SJCRH30 (cell line): ENCODE measurements at regions not wholly inside any gene's neighbourhood (a gene's known extent, or its start where the extent isn't known, plus 50 kb on each side); places are given as distances from the start of the nearest gene placed in this dataset.

Experiments used
- DNase-seq, 2 experiments: peaks; one replicate each; pipeline ENCODE4 v3.0.0-alpha.2; 2015 to 2020
- H3K27ac ChIP-seq: fragments of 250-450 bp; sonication (Bioruptor Pico); 2 replicates; pipeline ENCODE4 v1.5.1; 2020; ENCODE audit warnings: mild to moderate bottlenecking, moderate library complexity
- H3K27me3 ChIP-seq: fragments of 250-450 bp; sonication (Bioruptor Pico); 2 replicates; pipeline ENCODE4 v1.5.1; 2020; ENCODE audit warnings: mild to moderate bottlenecking, moderate library complexity
- H3K36me3 ChIP-seq: fragments of 250-450 bp; sonication (Bioruptor Pico); 2 replicates; pipeline ENCODE4 v1.5.1; 2020; ENCODE audit warnings: mild to moderate bottlenecking, moderate library complexity
- H3K4me1 ChIP-seq: fragments of 250-450 bp; sonication (Bioruptor Pico); 2 replicates; pipeline ENCODE4 v1.5.1; 2020; ENCODE audit warnings: mild to moderate bottlenecking, moderate library complexity
- H3K4me3 ChIP-seq: fragments of 250-450 bp; sonication (Bioruptor Pico); 2 replicates; pipeline ENCODE4 v1.5.1; 2020; ENCODE audit warnings: mild to moderate bottlenecking, moderate library complexity
- H3K9me3 ChIP-seq: fragments of 250-450 bp; sonication (Bioruptor Pico); replicated peaks from 2 replicates; pipeline ENCODE4 v1.5.1; 2020; ENCODE audit warnings: mild to moderate bottlenecking, moderate library complexity

- Histone ChIP-seq H3K36me3 (no peaks in the 10 kb centered on the region), H3K9me3 (no peaks in the 10 kb centered on the region), H3K27me3 (no peaks in the 10 kb centered on the region), H3K27ac (no peak overlapping the region), H3K4me1 (peaks cover 26% of the 10 kb centered on the region), H3K4me3 (no peak overlapping the region)
- DNase-seq: no peak
These were observed 295.8 kb upstream of the DUSP10 start for GRCh38 chr1:222037720-222038119.

- Histone ChIP-seq H3K27me3 (no peaks in the 10 kb centered on the region), H3K9me3 (no peaks in the 10 kb centered on the region), H3K36me3 (no peaks in the 10 kb centered on the region), H3K4me1 (peaks cover 4% of the 10 kb centered on the region), H3K27ac (no peak overlapping the region), H3K4me3 (no peak overlapping the region)
- no peak for DNase-seq
These were observed 292.9 kb upstream of the DUSP10 start for GRCh38 chr1:222034790-222035189.

DNA sequence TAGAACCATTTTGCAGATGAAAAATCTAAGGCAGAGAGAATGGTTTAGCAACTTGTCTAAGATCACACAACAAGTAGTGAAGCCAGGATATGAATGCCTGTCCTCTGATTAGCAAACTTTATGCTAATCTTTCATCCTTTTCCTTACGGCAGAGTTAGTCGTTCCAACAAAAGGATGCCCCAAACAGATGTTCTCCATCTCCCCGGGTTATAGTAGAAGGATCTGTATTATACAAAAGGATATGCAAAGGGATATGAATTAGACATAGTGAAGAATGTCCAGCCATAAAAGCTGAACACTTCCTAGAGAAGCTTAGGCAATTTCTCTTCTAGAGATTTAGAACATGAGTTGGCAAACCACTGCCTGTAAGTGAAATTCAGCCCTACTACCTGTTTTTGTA lies 291.6 kb upstream of the DUSP10 start:
- DNase-seq: no peak
- no peaks in the 10 kb centered on the region for H3K36me3 ChIP-seq
- H3K27ac ChIP-seq: no peak overlapping the region
- H3K4me1 ChIP-seq: no peaks in the 10 kb centered on the region
- no peaks in the 10 kb centered on the region for H3K9me3 ChIP-seq
- H3K4me3 ChIP-seq: no peak overlapping the region
- no peaks in the 10 kb centered on the region for H3K27me3 ChIP-seq

GRCh38 chr1:222031318-222031717 lies 289.4 kb upstream of the DUSP10 start:
- Histone ChIP-seq H3K9me3 (no peaks in the 10 kb centered on the region), H3K4me1 (no peaks in the 10 kb centered on the region), H3K27me3 (no peaks in the 10 kb centered on the region), H3K27ac (no peak overlapping the region), H3K36me3 (no peaks in the 10 kb centered on the region), H3K4me3 (no peak overlapping the region)
- no peak for DNase-seq

GRCh38 chr1:222028676-222029075 lies 286.8 kb upstream of the DUSP10 start:
- no peaks in the 10 kb centered on the region for H3K4me1 ChIP-seq
- no peak overlapping the region for H3K27ac ChIP-seq
- H3K9me3 ChIP-seq: no peaks in the 10 kb centered on the region
- H3K36me3 ChIP-seq: no peaks in the 10 kb centered on the region
- no peak for DNase-seq
- H3K27me3 ChIP-seq: no peaks in the 10 kb centered on the region
- no peak overlapping the region for H3K4me3 ChIP-seq

DNA sequence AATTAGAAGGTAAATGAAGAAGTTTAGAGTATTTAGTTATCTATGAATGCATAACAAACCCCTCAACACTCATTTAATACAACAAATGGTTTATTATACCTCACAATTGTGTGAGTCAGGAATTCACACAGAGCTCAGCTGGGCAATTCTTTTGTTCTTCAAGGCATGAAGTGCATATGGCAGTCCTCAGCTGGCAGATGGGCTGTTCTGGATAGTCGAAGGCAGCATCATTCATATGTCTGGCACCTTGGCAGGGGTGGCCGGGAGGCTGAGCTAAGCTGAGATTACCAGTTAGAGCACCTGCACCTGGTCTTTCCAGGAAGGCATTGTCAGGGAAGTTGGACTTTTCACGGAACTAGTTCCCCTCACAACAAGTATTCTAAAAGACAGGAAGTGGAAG lies 286.2 kb upstream of the DUSP10 start:
- H3K36me3 ChIP-seq: no peaks in the 10 kb centered on the region
- no peak for DNase-seq
- H3K4me1 ChIP-seq: no peaks in the 10 kb centered on the region
- no peaks in the 10 kb centered on the region for H3K27me3 ChIP-seq
- no peak overlapping the region for H3K4me3 ChIP-seq
- H3K27ac ChIP-seq: no peak overlapping the region
- H3K9me3 ChIP-seq: no peaks in the 10 kb centered on the region

- Histone ChIP-seq H3K9me3 (no peaks in the 10 kb centered on the region), H3K4me3 (no peak overlapping the region), H3K36me3 (no peaks in the 10 kb centered on the region), H3K27ac (no peak overlapping the region), H3K4me1 (no peaks in the 10 kb centered on the region), H3K27me3 (no peaks in the 10 kb centered on the region)
- DNase-seq: no peak
These were observed 284.4 kb upstream of the DUSP10 start for GRCh38 chr1:222026280-222026679.

- Histone ChIP-seq H3K4me1 (no peaks in the 10 kb centered on the region), H3K36me3 (no peaks in the 10 kb centered on the region), H3K27me3 (no peaks in the 10 kb centered on the region), H3K27ac (no peak overlapping the region), H3K4me3 (no peak overlapping the region), H3K9me3 (no peaks in the 10 kb centered on the region)
- DNase-seq: no peak
These were observed 281.1 kb upstream of the DUSP10 start for GRCh38 chr1:222023025-222023424.

DNA sequence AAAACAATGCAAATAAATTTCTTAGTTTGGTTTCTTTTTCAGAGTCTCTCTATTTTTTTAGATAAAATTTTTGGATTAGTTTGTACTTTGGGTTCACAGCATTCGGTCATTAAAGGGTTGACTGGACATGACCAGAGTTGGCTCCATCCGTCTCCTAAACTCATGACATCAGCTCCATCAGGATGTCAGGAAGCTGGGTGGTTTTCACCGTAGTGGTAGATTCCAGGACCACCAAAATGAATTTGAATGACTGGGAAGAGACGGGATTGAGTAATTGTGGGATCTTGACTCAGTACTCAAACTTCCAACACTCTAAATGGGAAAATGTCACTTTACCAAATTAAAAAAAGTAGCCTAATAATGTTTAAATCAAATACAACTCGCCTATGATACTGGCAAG lies 279.2 kb upstream of the DUSP10 start:
- no peaks in the 10 kb centered on the region for H3K36me3 ChIP-seq
- DNase-seq: no peak

GRCh38 chr1:222020553-222020952 lies 278.7 kb upstream of the DUSP10 start:
- no peak for DNase-seq
- Histone ChIP-seq H3K27ac (no peak overlapping the region), H3K27me3 (no peaks in the 10 kb centered on the region), H3K4me1 (no peaks in the 10 kb centered on the region), H3K36me3 (no peaks in the 10 kb centered on the region), H3K4me3 (no peak overlapping the region), H3K9me3 (no peaks in the 10 kb centered on the region)

More for the DNA sequence above, 279.2 kb upstream of the DUSP10 start:
- Histone ChIP-seq H3K27ac (no peak overlapping the region), H3K9me3 (no peaks in the 10 kb centered on the region), H3K4me3 (no peak overlapping the region), H3K27me3 (no peaks in the 10 kb centered on the region), H3K4me1 (no peaks in the 10 kb centered on the region)

- no peaks in the 10 kb centered on the region for H3K4me1 ChIP-seq
- no peaks in the 10 kb centered on the region for H3K36me3 ChIP-seq
- DNase-seq: no peak
- H3K27ac ChIP-seq: no peak overlapping the region
- no peaks in the 10 kb centered on the region for H3K9me3 ChIP-seq
- no peaks in the 10 kb centered on the region for H3K27me3 ChIP-seq
- no peak overlapping the region for H3K4me3 ChIP-seq
These were observed 277.1 kb upstream of the DUSP10 start for GRCh38 chr1:222019029-222019428.

DNA sequence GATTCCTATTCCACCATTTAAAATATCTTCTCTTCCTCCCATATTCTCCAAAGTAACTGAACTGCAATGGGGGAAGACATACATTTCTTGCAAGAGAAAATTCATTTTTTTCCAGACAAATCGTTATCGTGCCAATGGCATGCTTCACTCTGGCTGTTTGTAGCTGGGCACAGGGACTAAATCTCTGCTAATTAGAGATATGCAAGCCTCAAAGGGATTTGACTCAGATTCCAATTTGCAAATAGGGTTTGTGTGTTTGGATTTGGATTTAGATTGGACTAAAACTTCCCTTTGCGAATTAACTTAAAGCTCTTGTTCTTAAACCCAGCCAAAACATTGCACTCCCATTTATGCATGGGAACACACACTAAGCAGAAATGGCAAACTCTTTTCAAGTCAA lies 276.2 kb upstream of the DUSP10 start:
- H3K36me3 ChIP-seq: no peaks in the 10 kb centered on the region
- no peaks in the 10 kb centered on the region for H3K27me3 ChIP-seq
- H3K9me3 ChIP-seq: no peaks in the 10 kb centered on the region
- no peaks in the 10 kb centered on the region for H3K4me1 ChIP-seq
- no peak overlapping the region for H3K27ac ChIP-seq
- DNase-seq: no peak
- H3K4me3 ChIP-seq: no peak overlapping the region

GRCh38 chr1:222015686-222016085 lies 273.8 kb upstream of the DUSP10 start:
- Histone ChIP-seq H3K9me3 (no peaks in the 10 kb centered on the region), H3K4me3 (no peak overlapping the region), H3K27ac (no peak overlapping the region), H3K4me1 (no peaks in the 10 kb centered on the region), H3K27me3 (no peaks in the 10 kb centered on the region), H3K36me3 (no peaks in the 10 kb centered on the region)
- no peak for DNase-seq

DNA sequence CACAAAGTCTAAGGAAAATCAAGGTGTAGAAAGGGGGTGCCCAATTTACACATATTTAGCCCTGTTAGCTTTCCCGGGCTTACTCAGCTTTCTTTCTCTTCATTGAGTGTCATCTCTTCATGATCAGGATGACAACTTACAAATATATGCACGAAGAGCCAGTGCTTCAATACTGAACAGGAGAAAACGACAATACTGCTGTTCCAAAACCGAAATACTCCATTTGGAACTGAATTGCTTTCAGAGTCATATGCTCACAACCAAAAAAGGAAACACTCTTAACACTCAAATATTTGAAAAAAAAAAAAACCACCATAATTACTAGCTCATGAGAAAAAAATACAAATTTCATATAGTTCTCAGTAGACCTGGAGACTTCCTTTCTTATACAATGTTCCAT lies 272.1 kb upstream of the DUSP10 start:
- Histone ChIP-seq H3K4me3 (no peak overlapping the region), H3K27ac (no peak overlapping the region)

GRCh38 chr1:222012816-222013215 lies 270.9 kb upstream of the DUSP10 start:
- H3K36me3 ChIP-seq: no peaks in the 10 kb centered on the region
- H3K27me3 ChIP-seq: no peaks in the 10 kb centered on the region
- no peak overlapping the region for H3K27ac ChIP-seq
- no peak overlapping the region for H3K4me3 ChIP-seq
- H3K9me3 ChIP-seq: no peaks in the 10 kb centered on the region
- H3K4me1 ChIP-seq: peaks cover 5% of the 10 kb centered on the region; the same call in 1 of the 2 replicates
- DNase-seq: no peak

More for the DNA sequence above, 272.1 kb upstream of the DUSP10 start:
- H3K9me3 ChIP-seq: no peaks in the 10 kb centered on the region
- no peak for DNase-seq
- no peaks in the 10 kb centered on the region for H3K36me3 ChIP-seq
- no peaks in the 10 kb centered on the region for H3K27me3 ChIP-seq
- H3K4me1 ChIP-seq: peaks cover 5% of the 10 kb centered on the region; the same call in 1 of the 2 replicates

DNA sequence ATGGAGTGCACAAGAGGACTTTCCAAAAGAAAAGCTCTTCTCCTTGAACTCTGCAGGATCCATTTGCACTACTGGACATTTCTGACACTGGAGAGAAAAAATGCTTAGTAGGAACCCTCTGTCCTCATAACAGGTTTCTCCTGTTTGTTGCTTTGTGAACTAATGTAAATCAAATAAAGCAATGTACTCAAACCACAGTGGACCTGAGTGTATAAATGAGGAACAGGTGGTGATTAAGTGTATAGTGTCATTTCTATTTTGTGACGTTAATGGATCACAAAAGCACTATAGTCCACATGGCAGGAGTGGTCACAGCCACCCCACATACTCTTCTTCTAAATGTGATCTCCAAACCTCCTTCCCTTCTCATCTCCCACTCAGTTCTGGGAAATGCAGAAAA lies 268.4 kb upstream of the DUSP10 start:
- Histone ChIP-seq H3K4me3 (no peak overlapping the region), H3K4me1 (peaks cover 5% of the 10 kb centered on the region; the same call in 1 of the 2 replicates), H3K9me3 (0 out of 2 replicates have a peak, but pooled peaks cover 3% of the 10 kb centered on the region), H3K27ac (no peak overlapping the region), H3K36me3 (no peaks in the 10 kb centered on the region), H3K27me3 (no peaks in the 10 kb centered on the region)
- DNase-seq: no peak
